MM.1S (cell line): ENCODE measurements at regions not wholly inside any gene's neighbourhood (a gene's known extent, or its start where the extent isn't known, plus 50 kb on each side); places are given as distances from the start of the nearest gene placed in this dataset.
"Not testable (repeated sequence)": the region's sequence is repeated elsewhere in the genome, so short reads cannot be mapped to it uniquely, and the experiment has no call there.

Experiments used
- DNase-seq: peaks from one replicate; pipeline ENCODE4 v3.0.0-alpha.2; 2015
- H2AFZ ChIP-seq: fragments of 300-600 bp; sonication (generic); 2 replicates; pipeline ENCODE4 v1.6.0; 2016; ENCODE audit warnings: antibody characterized with exemption, low read length
- H3F3A ChIP-seq: fragments of 300-600 bp; sonication (generic); 2 replicates; pipeline ENCODE4 v1.6.1; 2016; ENCODE audit warnings: mild to moderate bottlenecking, antibody characterized with exemption, low read length, moderate library complexity, mixed read lengths; ENCODE audit not compliant: insufficient read depth
- H3K27ac ChIP-seq: fragments of 300-600 bp; sonication (generic); 2 replicates; pipeline ENCODE4 v1.5.1; 2016; ENCODE audit warnings: mild to moderate bottlenecking, low read length
- H3K27me3 ChIP-seq: fragments of 300-600 bp; sonication (generic); replicated peaks from 2 replicates; pipeline ENCODE4 v1.6.0; 2016; ENCODE audit warnings: low read length; ENCODE audit not compliant: insufficient read depth
- H3K36me3 ChIP-seq: fragments of 300-600 bp; sonication (generic); replicated peaks from 2 replicates; pipeline ENCODE4 v1.6.1; 2016; ENCODE audit warnings: mild to moderate bottlenecking, low read length, mixed read lengths; ENCODE audit not compliant: insufficient read depth
- H3K4me1 ChIP-seq: fragments of 300-600 bp; sonication (generic); 2 replicates; pipeline ENCODE4 v1.6.1; 2016; ENCODE audit warnings: low read length, mixed read lengths
- H3K4me2 ChIP-seq: fragments of 300-600 bp; sonication (generic); 2 replicates; pipeline ENCODE4 v1.6.0; 2016; ENCODE audit warnings: low read depth, low read length
- H3K4me3 ChIP-seq: fragments of 300-600 bp; sonication (generic); 2 replicates; pipeline ENCODE4 v1.5.1; 2016; ENCODE audit warnings: low read length, mixed read lengths
- H3K79me2 ChIP-seq: fragments of 300-600 bp; sonication (generic); 2 replicates; pipeline ENCODE4 v1.6.1; 2016; ENCODE audit warnings: mixed run types, low read length, mixed read lengths
- H3K9ac ChIP-seq: fragments of 300-600 bp; sonication (generic); 2 replicates; pipeline ENCODE4 v1.6.1; 2016; ENCODE audit warnings: low read length, mixed read lengths
- H3K9me2 ChIP-seq: fragments of 300-600 bp; sonication (generic); replicated peaks from 2 replicates; pipeline ENCODE4 v1.6.1; 2016; ENCODE audit warnings: mild to moderate bottlenecking, low read length, mixed read lengths; ENCODE audit not compliant: insufficient read depth
- H3K9me3 ChIP-seq: fragments of 300-600 bp; sonication (generic); replicated peaks from 2 replicates; pipeline ENCODE4 v1.6.1; 2016; ENCODE audit warnings: mild to moderate bottlenecking, low read length, mixed read lengths; ENCODE audit not compliant: insufficient read depth
- H4K20me1 ChIP-seq: fragments of 300-600 bp; sonication (generic); 2 replicates; pipeline ENCODE4 v1.6.1; 2016; ENCODE audit warnings: mild to moderate bottlenecking, low read length, moderate library complexity, mixed read lengths; ENCODE audit not compliant: insufficient read depth
- EZH2 ChIP-seq: fragments of 300-600 bp; sonication (generic); optimal IDR thresholded peaks from 2 replicates; pipeline ENCODE3; 2017; ENCODE audit warnings: low read depth, mild to moderate bottlenecking, antibody characterized with exemption, low read length, mixed read lengths
- EZH2phosphoT487 ChIP-seq: fragments of 300-600 bp; sonication (generic); IDR thresholded peaks from 2 replicates; pipeline ENCODE4 v1.6.1; 2018; ENCODE audit warnings: antibody characterized with exemption, low read length
- TF ChIP-seq, protein P1 (sequence below): fragments of 300-600 bp; sonication (generic); IDR thresholded peaks from 2 replicates; pipeline ENCODE4 v1.5.1; 2016; ENCODE audit warnings: antibody characterized with exemption, low read length, mixed read lengths

GRCh38 chr2:122710049-122710448 lies 954.6 kb downstream of the TSN start:
- Histone ChIP-seq H4K20me1 (no peaks in the 10 kb centered on the region), H3K36me3 (no peaks in the 10 kb centered on the region), H3F3A (no peaks in the 10 kb centered on the region), H3K4me1 (no peaks in the 10 kb centered on the region), H3K9me2 (no peaks in the 10 kb centered on the region), H3K9ac (no peak overlapping the region), H3K4me2 (no peak overlapping the region), H3K4me3 (no peak overlapping the region), H3K27me3 (no peaks in the 10 kb centered on the region), H3K9me3 (no peaks in the 10 kb centered on the region), H3K79me2 (no peaks in the 10 kb centered on the region), H3K27ac (no peak overlapping the region), H2AFZ (no peak overlapping the region)
- TF ChIP-seq EZH2phosphoT487 (no peak), EZH2 (no peak)
- TF ChIP-seq, protein P1, sequence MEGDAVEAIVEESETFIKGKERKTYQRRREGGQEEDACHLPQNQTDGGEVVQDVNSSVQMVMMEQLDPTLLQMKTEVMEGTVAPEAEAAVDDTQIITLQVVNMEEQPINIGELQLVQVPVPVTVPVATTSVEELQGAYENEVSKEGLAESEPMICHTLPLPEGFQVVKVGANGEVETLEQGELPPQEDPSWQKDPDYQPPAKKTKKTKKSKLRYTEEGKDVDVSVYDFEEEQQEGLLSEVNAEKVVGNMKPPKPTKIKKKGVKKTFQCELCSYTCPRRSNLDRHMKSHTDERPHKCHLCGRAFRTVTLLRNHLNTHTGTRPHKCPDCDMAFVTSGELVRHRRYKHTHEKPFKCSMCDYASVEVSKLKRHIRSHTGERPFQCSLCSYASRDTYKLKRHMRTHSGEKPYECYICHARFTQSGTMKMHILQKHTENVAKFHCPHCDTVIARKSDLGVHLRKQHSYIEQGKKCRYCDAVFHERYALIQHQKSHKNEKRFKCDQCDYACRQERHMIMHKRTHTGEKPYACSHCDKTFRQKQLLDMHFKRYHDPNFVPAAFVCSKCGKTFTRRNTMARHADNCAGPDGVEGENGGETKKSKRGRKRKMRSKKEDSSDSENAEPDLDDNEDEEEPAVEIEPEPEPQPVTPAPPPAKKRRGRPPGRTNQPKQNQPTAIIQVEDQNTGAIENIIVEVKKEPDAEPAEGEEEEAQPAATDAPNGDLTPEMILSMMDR, result no peak
- no peak for DNase-seq

DNA sequence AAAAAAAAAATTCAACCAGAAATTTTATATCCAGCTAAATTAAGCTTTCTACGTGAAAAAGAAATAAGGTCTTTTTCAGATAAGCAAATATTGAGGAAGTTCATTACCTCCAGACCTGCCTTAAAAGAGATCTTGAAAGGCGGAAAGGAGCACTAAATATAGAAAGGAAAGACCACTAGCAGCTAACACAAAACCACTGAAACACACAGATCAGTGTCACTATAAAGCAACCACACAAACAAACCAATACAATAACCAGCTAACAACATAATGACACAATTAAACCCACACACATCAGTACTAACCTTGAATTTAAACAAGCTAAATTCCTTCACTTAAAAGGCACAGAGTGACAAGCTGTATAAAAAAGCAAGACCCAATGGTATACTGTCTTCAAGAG lies 958.3 kb downstream of the TSN start:
- Histone ChIP-seq H3K36me3 (no peaks in the 10 kb centered on the region), H3K9me3 (no peaks in the 10 kb centered on the region), H3K27ac (no peak overlapping the region), H3K4me2 (no peak overlapping the region), H3K79me2 (no peaks in the 10 kb centered on the region), H3K9ac (no peak overlapping the region), H3F3A (no peaks in the 10 kb centered on the region), H2AFZ (no peak overlapping the region), H3K4me1 (no peaks in the 10 kb centered on the region), H4K20me1 (no peaks in the 10 kb centered on the region), H3K9me2 (no peaks in the 10 kb centered on the region), H3K27me3 (no peaks in the 10 kb centered on the region), H3K4me3 (no peak overlapping the region)
- TF ChIP-seq, protein P1, result no peak
- TF ChIP-seq EZH2, result no peak
- no peak for TF ChIP-seq EZH2phosphoT487
- DNase-seq, result no peak

DNA sequence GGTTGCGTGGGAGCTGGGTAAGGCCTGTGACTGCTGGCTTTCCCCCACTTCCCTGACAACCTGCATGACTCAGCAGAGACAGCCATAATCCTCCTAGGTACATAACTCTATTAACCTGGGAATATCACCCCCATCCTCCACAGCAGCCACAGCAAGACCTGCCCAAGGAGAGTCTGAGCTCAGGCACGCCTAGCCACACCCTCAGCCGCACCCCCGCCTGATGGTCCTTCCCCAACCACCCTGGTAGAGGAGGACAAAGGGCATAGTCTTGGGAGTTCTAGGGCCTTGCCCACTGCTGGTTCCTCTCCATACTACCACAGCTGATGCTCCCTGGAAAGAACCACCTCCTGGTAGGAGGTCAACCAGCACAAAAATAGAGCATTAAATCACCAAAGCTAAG lies 965.4 kb downstream of the TSN start:
- not testable (repeated sequence) for H3F3A ChIP-seq, DNase-seq, H3K4me3 ChIP-seq, H3K27me3 ChIP-seq, H2AFZ ChIP-seq, H3K4me2 ChIP-seq, H3K9ac ChIP-seq, H3K4me1 ChIP-seq, H4K20me1 ChIP-seq, H3K27ac ChIP-seq, H3K79me2 ChIP-seq, H3K9me3 ChIP-seq, H3K36me3 ChIP-seq, H3K9me2 ChIP-seq

GRCh38 chr2:122734766-122735424 lies 979.4 kb downstream of the TSN start:
- no peaks in the 10 kb centered on the region for H3K9me2 ChIP-seq
- H3K4me1 ChIP-seq, result no peaks in the 10 kb centered on the region
- TF ChIP-seq EZH2phosphoT487 (no peak), EZH2 (no peak)
- TF ChIP-seq, protein P1, result no peak
- no peaks in the 10 kb centered on the region for H4K20me1 ChIP-seq
- DNase-seq, result no peak
- H3K4me3 ChIP-seq, result no peak overlapping the region
- no peaks in the 10 kb centered on the region for H3F3A ChIP-seq
- no peaks in the 10 kb centered on the region for H3K9me3 ChIP-seq
- H3K79me2 ChIP-seq, result no peaks in the 10 kb centered on the region
- no peaks in the 10 kb centered on the region for H3K27me3 ChIP-seq
- H3K27ac ChIP-seq, result no peak overlapping the region
- H3K4me2 ChIP-seq, result no peak overlapping the region
- H2AFZ ChIP-seq, result no peak overlapping the region
- no peak overlapping the region for H3K9ac ChIP-seq
- H3K36me3 ChIP-seq, result no peaks in the 10 kb centered on the region
